GM06990 (cell line): ENCODE measurements at regions not wholly inside any gene's neighbourhood (a gene's known extent, or its start where the extent isn't known, plus 50 kb on each side); places are given as distances from the start of the nearest gene placed in this dataset.
"Not testable (repeated sequence)": the region's sequence is repeated elsewhere in the genome, so short reads cannot be mapped to it uniquely, and the experiment has no call there.

ENCODE experiments used
- DNase-seq: peaks from one replicate; pipeline ENCODE4 v3.0.0-alpha.2; 2011; ENCODE audit not compliant: insufficient read length; ENCODE audit errors: extremely low read depth
- H3K27me3 ChIP-seq: replicated peaks from 2 replicates; pipeline ENCODE4 v1.6.0; 2011; ENCODE audit warnings: low read length; ENCODE audit not compliant: control insufficient read depth, insufficient read depth
- H3K36me3 ChIP-seq: 2 replicates; pipeline ENCODE4 v1.5.1; 2011; ENCODE audit warnings: low read length; ENCODE audit not compliant: control insufficient read depth, insufficient read depth
- H3K4me3 ChIP-seq: replicated peaks from 2 replicates; pipeline ENCODE4 v1.5.1; 2011; ENCODE audit warnings: low read depth, mild to moderate bottlenecking, control low read depth, low read length
- CTCF ChIP-seq: IDR thresholded peaks from 2 replicates; pipeline ENCODE4 v1.5.1; 2011; ENCODE audit warnings: low read length, control low read depth, mild to moderate bottlenecking, inconsistent platforms; ENCODE audit not compliant: insufficient read depth, poor library complexity, severe bottlenecking

- H3K36me3 ChIP-seq = no peaks in the 10 kb centered on the region
- no peak for TF ChIP-seq CTCF
- no peak overlapping the region for H3K4me3 ChIP-seq
- H3K27me3 ChIP-seq = no peaks in the 10 kb centered on the region
- DNase-seq = no peak
These were observed 238.2 kb upstream of the INTU start for GRCh38 chr4:127394516-127394915.

GRCh38 chr4:127400276-127400675 is 232.5 kb upstream of the INTU start:
- Histone ChIP-seq H3K36me3 (no peaks in the 10 kb centered on the region), H3K4me3 (no peak overlapping the region), H3K27me3 (no peaks in the 10 kb centered on the region)
- no peak for TF ChIP-seq CTCF
- DNase-seq = no peak

GRCh38 chr4:127400731-127401346 is 231.9 kb upstream of the INTU start:
- Histone ChIP-seq H3K4me3 (no peak overlapping the region), H3K36me3 (no peaks in the 10 kb centered on the region)

GRCh38 chr4:127403471-127404084 is 229.2 kb upstream of the INTU start:
- DNase-seq = no peak
- Histone ChIP-seq H3K4me3 (no peak overlapping the region), H3K27me3 (no peaks in the 10 kb centered on the region), H3K36me3 (no peaks in the 10 kb centered on the region)
- no peak for TF ChIP-seq CTCF

More at GRCh38 chr4:127400731-127401346, 231.9 kb upstream of the INTU start:
- DNase-seq = peak; percentile 7
- peak; percentile 76 for TF ChIP-seq CTCF
- no peaks in the 10 kb centered on the region for H3K27me3 ChIP-seq

GRCh38 chr4:127406187-127406586 is 226.6 kb upstream of the INTU start:
- H3K27me3 ChIP-seq = no peaks in the 10 kb centered on the region
- no peak for TF ChIP-seq CTCF
- no peaks in the 10 kb centered on the region for H3K36me3 ChIP-seq
- no peak overlapping the region for H3K4me3 ChIP-seq
- no peak for DNase-seq

- not testable (repeated sequence) for H3K27me3 ChIP-seq, H3K4me3 ChIP-seq, H3K36me3 ChIP-seq, DNase-seq
These were observed 225.2 kb upstream of the INTU start for GRCh38 chr4:127407572-127407971.
